ENCODE measurements at regions not wholly inside any gene's neighbourhood (a gene's known extent, or its start where the extent isn't known, plus 50 kb on each side); places are given as distances from the start of the nearest gene placed in this dataset.

DNA sequence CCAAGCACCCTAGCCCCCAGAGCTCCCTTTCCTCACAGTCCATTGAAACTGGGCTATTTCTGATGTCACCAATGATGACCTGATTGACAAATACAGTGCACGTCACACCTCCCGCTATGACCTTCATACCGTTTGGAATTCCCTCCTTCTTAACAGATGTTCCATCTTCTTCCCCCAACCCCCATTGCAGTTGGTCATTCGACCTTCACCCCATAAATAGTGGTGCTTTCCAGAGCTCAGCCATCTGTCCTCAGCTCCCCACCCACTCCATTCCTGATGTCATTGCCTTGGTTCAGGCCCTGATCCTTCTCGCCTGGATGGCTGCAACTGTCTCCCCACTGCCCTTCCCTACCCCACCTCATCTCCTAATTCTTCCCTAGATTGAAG, 198.5 kb downstream of the SOD2 start:
- ATAC-seq (ENCODE audit: low read depth) = no peak
- Histone ChIP-seq H3K79me2 (ENCODE audit: control insufficient read depth, insufficient read depth, low read length) (no peaks in the 10 kb centered on the region), H3K27me3 (replicated peaks in 1 of 4; ENCODE audit: control extremely low read depth in 1 of 4, control insufficient read depth in 3 of 4, insufficient read depth in 4 of 4, low read length in 3 of 4) (peaks cover 0 to 6% (median 2%) of the 10 kb centered on the region in 4 experiments), H3K9me3 (ENCODE audit: control extremely low read depth in 1 of 3, control insufficient read depth in 2 of 3, insufficient read depth in 1 of 3, low read length in 2 of 3) (peaks cover 0 to 10% (median 5%) of the 10 kb centered on the region in 3 donors), H3K4me2 (replicated peaks; ENCODE audit: low read depth, low read length, poor library complexity, severe bottlenecking) (no peak overlapping the region), H2AFZ (ENCODE audit: insufficient read depth, low read depth, low read length, poor library complexity, severe bottlenecking) (no peak overlapping the region), H3K9ac (ENCODE audit: low read length) (no peak overlapping the region), H3K36me3 (replicated peaks in 1 of 2; ENCODE audit: control extremely low read depth in 1 of 2, control insufficient read depth in 1 of 2, extremely low read depth in 1 of 2, insufficient read depth in 2 of 2, low read length in 1 of 2) (no peaks in the 10 kb centered on the region), H3K27ac (ENCODE audit: low read length in 2 of 2) (no peak overlapping the region), H4K20me1 (ENCODE audit: control insufficient read depth, insufficient read depth, low read length, poor library complexity, severe bottlenecking) (no peaks in the 10 kb centered on the region), H3K4me1 (ENCODE audit: control insufficient read depth in 2 of 2, insufficient read depth in 2 of 2, low read length in 2 of 2) (no peaks in the 10 kb centered on the region), H3K4me3 (ENCODE audit: control extremely low read depth in 1 of 5, extremely low read depth in 1 of 5, insufficient read depth in 1 of 5, low read depth in 2 of 5, low read length in 4 of 5) (no peak overlapping the region)
- Mint-ChIP-seq H3K9me3 (ENCODE audit: insufficient read depth) (peaks cover 3% of the 10 kb centered on the region), H3K4me1 (no peaks in the 10 kb centered on the region), H3K4me3 (no peak overlapping the region), H3K27me3 (peaks cover 9% of the 10 kb centered on the region), H3K27ac (no peak overlapping the region)
- no peak for TF ChIP-seq EZH2 (IDR thresholded peaks at IDR 0.05; ENCODE audit: borderline replicate concordance, insufficient read depth, low read depth, low read length, poor library complexity, severe bottlenecking)
- TF ChIP-seq, protein P1, sequence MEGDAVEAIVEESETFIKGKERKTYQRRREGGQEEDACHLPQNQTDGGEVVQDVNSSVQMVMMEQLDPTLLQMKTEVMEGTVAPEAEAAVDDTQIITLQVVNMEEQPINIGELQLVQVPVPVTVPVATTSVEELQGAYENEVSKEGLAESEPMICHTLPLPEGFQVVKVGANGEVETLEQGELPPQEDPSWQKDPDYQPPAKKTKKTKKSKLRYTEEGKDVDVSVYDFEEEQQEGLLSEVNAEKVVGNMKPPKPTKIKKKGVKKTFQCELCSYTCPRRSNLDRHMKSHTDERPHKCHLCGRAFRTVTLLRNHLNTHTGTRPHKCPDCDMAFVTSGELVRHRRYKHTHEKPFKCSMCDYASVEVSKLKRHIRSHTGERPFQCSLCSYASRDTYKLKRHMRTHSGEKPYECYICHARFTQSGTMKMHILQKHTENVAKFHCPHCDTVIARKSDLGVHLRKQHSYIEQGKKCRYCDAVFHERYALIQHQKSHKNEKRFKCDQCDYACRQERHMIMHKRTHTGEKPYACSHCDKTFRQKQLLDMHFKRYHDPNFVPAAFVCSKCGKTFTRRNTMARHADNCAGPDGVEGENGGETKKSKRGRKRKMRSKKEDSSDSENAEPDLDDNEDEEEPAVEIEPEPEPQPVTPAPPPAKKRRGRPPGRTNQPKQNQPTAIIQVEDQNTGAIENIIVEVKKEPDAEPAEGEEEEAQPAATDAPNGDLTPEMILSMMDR (IDR thresholded peaks at IDR 0.05) = no peak
- intact Hi-C loops (cut with micrococcal nuclease) = no loop called here
- CTCF ChIA-PET = no interaction called here
- POLR2A ChIA-PET = no interaction called here
- no peak for DNase-seq
- WGBS (ENCODE audit: insufficient coverage) = 93% methylated on average over 5 of the region's 5 CpGs

DNA sequence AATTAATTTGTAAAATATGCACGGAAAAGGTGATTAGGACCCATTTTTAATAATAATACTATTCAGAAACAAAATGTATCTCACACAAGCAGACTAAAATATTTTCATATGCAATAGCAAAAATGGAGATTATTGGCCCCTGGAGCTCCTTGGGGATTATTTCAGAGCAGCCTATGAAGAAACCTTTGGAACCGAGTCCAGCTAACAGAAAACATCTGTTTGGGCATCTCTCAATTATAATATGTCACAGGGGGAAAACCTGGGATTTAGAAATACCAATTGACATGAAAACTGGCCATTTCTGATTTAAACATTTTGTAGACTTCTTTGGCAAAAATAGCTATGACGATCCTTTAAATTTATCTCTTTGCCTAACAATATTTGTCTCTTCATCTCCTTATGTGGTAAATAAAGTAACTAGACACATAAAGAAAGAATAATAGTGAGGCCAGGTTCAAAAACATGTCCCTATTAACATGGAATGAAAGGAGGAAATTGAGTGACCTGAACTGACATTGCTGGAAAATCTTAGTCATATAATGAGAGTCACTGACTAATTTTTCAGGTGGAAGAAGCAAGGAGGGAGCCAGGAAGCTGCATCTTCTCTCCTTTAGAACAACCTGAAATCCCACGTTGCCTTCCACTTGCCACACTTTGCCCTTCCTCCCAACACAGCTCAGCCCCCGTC, 199.0 kb downstream of the SOD2 start:
- H3K9me3 ChIP-seq (ENCODE audit: control extremely low read depth in 1 of 3, control insufficient read depth in 2 of 3, insufficient read depth in 1 of 3, low read length in 2 of 3) = peaks cover 0 to 6% (median 5%) of the 10 kb centered on the region in 3 donors
- intact Hi-C loops (cut with micrococcal nuclease) = no loop called here
- H4K20me1 ChIP-seq (ENCODE audit: control insufficient read depth, insufficient read depth, low read length, poor library complexity, severe bottlenecking) = no peaks in the 10 kb centered on the region
- H3K27ac Mint-ChIP-seq = no peak overlapping the region
- ChIA-PET POLR2A (no interaction called here), CTCF (no interaction called here)
- 75% methylated on average over 3 of the region's 5 CpGs for WGBS (ENCODE audit: insufficient coverage)
- peaks cover 3% of the 10 kb centered on the region for H3K9me3 Mint-ChIP-seq (ENCODE audit: insufficient read depth)
- peaks cover 9% of the 10 kb centered on the region for H3K27me3 Mint-ChIP-seq
- H3K4me1 Mint-ChIP-seq = no peaks in the 10 kb centered on the region
- no peaks in the 10 kb centered on the region for H3K79me2 ChIP-seq (ENCODE audit: control insufficient read depth, insufficient read depth, low read length)
- no peaks in the 10 kb centered on the region for H3K4me1 ChIP-seq (ENCODE audit: control insufficient read depth in 2 of 2, insufficient read depth in 2 of 2, low read length in 2 of 2)
- no peak overlapping the region for H2AFZ ChIP-seq (ENCODE audit: insufficient read depth, low read depth, low read length, poor library complexity, severe bottlenecking)
- H3K27me3 ChIP-seq (replicated peaks in 1 of 4; ENCODE audit: control extremely low read depth in 1 of 4, control insufficient read depth in 3 of 4, insufficient read depth in 4 of 4, low read length in 3 of 4) = peaks cover 0 to 6% (median 2%) of the 10 kb centered on the region in 4 experiments
- TF ChIP-seq, protein P1 (IDR thresholded peaks at IDR 0.05) = no peak
- no peak for TF ChIP-seq EZH2 (IDR thresholded peaks at IDR 0.05; ENCODE audit: borderline replicate concordance, insufficient read depth, low read depth, low read length, poor library complexity, severe bottlenecking)
- H3K4me2 ChIP-seq (replicated peaks; ENCODE audit: low read depth, low read length, poor library complexity, severe bottlenecking) = no peak overlapping the region
- H3K9ac ChIP-seq (ENCODE audit: low read length) = no peak overlapping the region
- no peaks in the 10 kb centered on the region for H3K36me3 ChIP-seq (replicated peaks in 1 of 2; ENCODE audit: control extremely low read depth in 1 of 2, control insufficient read depth in 1 of 2, extremely low read depth in 1 of 2, insufficient read depth in 2 of 2, low read length in 1 of 2)
- no peak for DNase-seq
- no peak overlapping the region for H3K4me3 Mint-ChIP-seq
- H3K27ac ChIP-seq (ENCODE audit: low read length in 2 of 2) = no peak overlapping the region
- no peak for ATAC-seq (ENCODE audit: low read depth)
- no peak overlapping the region for H3K4me3 ChIP-seq (ENCODE audit: control extremely low read depth in 1 of 5, extremely low read depth in 1 of 5, insufficient read depth in 1 of 5, low read depth in 2 of 5, low read length in 4 of 5)

Measured in B cell (primary cell).